CD4-positive, alpha-beta T cell treated with Interleukin-21 for 1 hour (primary cell): ENCODE measurements at regions not wholly inside any gene's neighbourhood (a gene's known extent, or its start where the extent isn't known, plus 50 kb on each side); places are given as distances from the start of the nearest gene placed in this dataset.
A peak's percentile ranks its signal among the peaks of the same experiment; 100 is the strongest.
"Not testable (repeated sequence)": the region's sequence is repeated elsewhere in the genome, so short reads cannot be mapped to it uniquely, and the experiment has no call there.

Experiments
- DNase-seq: peaks from one replicate; pipeline ENCODE4 v3.0.0-alpha.2; 2020

- DNase-seq, result not testable (repeated sequence)
Observed at GRCh38 chr12:83870921-83871599, 1041.5 kb downstream of the SLC6A15 start.

DNA sequence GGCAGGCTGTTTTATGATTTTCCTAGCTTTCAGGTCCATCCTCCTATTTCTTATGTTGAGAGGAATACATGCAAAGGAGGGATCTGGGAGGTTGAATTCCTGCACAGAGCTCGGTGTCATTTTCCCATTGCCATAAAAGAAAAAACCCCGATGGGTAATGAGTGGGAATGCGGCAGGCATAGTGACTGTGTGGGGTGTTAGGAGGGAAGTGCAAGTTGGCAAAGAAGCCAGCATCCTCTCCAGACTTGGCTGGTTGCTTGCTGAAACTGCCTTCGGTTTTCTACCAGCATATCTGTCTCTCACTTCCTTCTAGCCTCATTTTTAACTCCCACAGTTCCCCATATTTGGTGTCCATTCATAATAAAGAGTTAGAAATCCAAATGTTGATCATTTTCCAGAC lies 1046.1 kb downstream of the SLC6A15 start:
- no peak for DNase-seq

DNA sequence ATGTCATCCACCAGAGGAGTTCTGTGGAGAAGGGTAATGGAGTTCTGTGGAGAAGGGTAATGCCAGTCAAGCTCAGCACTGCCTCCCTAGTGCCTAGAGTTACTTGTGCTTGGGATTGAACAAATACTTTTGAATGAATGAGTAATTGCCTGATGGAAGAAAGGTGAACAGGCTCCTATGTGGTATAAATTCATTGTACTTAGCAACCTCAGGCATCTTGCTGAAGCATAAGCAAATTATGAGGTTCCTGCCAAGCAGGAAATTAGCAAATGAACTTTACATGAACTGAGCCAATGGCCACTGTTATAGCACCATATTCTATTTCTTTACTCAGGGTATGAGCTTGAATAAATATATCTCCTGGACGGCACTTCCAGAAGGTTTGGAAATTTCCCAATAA lies 1047.2 kb downstream of the SLC6A15 start:
- no peak for DNase-seq

DNA sequence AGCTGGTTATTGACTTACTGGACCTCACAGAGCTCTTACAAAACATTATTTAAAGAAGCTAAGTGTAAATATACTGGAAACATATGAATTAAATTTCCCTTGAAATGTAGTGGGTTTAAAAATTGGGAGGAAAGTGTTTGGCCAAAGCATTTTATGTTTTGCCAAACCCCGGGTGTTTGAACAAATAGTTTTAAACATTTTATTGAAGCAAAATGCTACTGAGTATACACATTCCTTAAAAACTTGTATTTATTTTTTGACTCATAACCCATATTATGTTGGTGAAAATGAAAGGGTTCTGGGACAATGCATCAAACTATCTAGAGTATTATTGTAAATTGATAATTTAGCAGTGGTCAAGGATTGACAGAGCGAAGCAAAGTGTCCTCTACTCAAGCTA lies 1048.5 kb downstream of the SLC6A15 start:
- no peak for DNase-seq

DNA sequence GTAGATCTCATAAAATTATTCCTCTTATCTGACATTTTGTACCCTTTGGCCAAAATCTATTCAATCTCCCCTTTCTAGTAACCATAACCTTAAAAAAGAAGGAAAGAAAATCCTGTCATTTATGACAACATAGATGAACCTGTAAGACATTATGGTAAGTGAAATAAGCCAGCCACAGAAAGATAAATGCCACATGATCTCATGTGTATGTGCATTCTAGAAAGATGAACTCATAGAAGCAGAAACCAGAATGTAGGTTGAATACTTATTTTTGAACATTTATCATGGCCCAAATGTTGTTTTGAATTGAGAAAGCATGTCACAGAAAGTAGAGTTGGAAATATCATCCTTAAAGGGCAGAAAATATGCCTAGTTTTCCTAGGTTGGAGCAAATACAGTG lies 1053.6 kb downstream of the SLC6A15 start:
- DNase-seq, result no peak

DNA sequence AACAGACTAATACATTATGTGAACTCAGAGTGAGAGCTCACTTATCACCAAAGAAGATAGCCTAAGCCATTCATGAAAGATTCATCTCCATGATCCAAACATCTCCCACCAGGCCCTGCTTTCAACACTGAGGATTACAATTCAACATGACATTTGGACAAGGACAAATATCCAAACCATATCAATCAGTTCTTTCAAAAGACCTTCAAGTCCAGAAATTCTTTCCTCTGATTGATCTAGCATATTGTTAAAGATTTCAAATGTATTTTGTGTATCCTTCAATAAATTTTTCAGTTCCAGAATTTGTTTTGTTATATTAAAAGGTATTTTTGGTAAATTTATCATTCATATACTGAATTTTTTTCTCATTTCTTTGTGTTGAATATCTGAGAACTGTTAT lies 1055.8 kb downstream of the SLC6A15 start:
- DNase-seq, result no peak

DNA sequence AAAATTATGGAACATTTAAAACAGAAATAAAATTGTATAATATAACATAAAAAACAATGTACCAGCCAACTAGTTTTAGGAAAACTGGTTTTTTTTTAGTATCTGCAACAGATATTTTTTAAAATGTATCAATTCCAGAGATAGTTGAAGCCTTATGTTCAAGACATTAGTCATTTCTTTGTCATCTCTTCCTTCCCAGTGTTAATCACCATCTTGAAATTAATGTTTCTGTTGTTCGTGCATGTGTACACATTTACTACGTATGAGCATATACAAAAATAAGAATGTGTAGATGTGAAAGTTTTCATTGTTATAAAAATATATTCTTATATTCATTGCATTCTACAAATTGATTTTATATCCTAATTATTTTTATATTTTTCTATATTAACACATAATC lies 1062.1 kb downstream of the SLC6A15 start:
- DNase-seq, result no peak

GRCh38 chr12:83848702-83849101 lies 1063.9 kb downstream of the SLC6A15 start:
- no peak for DNase-seq

DNA sequence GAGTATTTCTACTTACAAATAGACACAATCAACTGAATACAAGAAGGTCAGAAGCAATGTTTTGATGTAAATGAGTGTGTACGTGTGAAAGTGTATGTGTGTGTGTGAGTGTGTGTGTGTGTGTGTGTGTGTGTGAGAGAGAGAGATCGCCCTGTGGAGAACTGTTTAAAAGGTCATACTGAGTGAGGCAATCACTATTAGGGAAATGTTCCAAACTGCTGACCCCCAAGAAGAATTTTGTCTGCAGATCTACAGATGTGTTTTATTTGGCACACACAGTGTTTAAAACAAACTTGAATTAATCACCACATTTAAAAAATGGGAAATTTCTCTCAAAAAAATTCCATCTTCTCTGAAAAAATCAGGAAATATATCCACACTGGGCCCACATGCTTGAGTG lies 1069.1 kb downstream of the SLC6A15 start:
- DNase-seq, result no peak

GRCh38 chr12:83841620-83842019 lies 1071.0 kb downstream of the SLC6A15 start:
- DNase-seq, result no peak

- DNase-seq, result no peak
Observed at GRCh38 chr12:83827860-83828259, 1084.7 kb downstream of the SLC6A15 start.

GRCh38 chr12:83827193-83827592 lies 1085.4 kb downstream of the SLC6A15 start:
- no peak for DNase-seq

DNA sequence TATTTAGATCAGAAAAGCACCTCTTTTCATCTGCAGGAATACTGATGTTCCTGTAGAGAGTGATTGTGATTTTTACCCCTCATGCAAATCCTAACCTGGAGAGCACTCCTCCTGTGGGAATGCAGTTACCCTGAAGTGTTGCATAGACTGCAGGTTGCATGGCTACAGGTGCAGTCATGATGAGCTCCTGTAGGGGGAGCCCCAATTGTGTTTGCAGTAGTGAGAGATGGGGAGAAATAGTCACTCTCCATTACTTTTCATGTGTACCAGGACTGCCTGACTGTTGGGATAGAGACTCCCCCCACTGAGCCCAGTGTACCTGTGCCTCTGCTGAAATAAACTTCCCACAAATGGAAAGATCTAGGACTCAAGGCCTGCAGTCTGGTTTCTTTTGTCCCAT lies 1086.5 kb downstream of the SLC6A15 start:
- no peak for DNase-seq

GRCh38 chr12:83823386-83824045 lies 1089.1 kb downstream of the SLC6A15 start:
- DNase-seq, result peak; percentile 19

GRCh38 chr12:83821967-83822366 lies 1090.6 kb downstream of the SLC6A15 start:
- DNase-seq, result no peak

DNA sequence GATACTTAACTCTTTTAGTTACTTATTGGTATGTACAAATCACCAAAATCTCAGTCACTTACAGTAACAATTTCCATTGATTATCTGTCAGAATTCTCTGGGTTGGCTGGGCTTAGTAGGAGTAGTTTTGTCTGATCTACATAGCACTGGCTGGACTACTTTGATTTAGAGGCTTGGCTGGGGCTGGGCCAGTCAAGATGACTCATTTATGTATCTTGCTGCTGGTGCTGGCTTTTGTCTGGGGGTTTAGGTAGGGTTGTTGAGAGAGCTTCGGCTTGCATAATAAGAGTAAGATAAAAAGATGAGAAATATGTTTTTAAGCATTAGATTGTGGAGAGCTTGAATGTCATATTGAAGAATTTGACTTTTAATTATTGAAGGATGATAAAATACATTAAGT lies 1093.7 kb downstream of the SLC6A15 start:
- no peak for DNase-seq

- DNase-seq, result no peak
Observed at GRCh38 chr12:83817730-83818129, 1094.9 kb downstream of the SLC6A15 start.

- no peak for DNase-seq
Observed at GRCh38 chr12:83808591-83808990, 1104.0 kb downstream of the SLC6A15 start.

- DNase-seq, result no peak
Observed at GRCh38 chr12:83807871-83808270, 1104.7 kb downstream of the SLC6A15 start.

- no peak for DNase-seq
Observed at GRCh38 chr12:83805873-83806272, 1106.7 kb downstream of the SLC6A15 start.

DNA sequence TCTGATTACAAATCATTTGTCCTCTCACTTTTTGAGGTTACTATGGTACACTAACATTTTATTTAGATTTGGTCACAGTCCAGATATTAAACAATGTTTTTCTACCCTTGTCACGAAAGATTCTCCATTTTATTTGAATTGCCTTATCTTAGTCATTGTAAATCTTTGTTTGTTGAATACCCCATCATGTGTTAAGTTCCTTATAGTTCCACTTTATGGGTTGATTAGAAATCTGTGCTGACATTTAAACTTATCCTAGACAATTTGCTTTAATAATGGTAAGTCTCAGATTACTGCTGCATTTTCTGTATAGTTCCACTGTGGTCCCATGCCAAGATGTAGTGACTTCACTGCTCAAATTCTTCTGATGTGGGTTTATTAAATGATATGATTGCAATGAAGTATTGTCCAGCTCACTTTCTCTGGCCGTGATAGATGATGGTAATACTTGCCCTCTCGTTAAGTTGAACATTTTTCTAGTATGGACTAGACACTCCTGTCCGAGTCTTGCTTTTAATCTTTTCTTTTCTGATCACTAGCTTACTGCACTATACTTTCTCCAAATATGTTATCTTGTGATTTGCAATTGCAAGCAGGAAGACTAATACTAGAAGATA lies 1107.3 kb downstream of the SLC6A15 start:
- no peak for DNase-seq

DNA sequence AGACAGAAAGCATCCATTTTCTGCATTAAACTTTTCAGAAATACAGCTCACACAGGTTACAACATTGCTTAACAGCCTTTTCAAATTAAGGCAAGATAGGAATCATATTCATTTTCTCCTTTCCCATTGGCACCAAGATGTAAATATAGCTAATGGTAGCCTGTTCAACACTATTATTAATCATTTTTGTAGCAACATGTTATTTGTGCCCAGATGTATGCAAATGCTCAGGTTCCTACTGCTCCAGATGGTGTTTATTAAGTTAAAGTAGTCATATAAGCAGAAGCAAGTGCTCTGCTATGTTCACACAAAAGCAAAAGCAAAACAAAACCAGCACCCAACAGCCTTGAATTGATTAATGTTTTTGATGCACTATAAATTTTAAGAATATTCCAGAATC lies 1110.6 kb downstream of the SLC6A15 start:
- no peak for DNase-seq

GRCh38 chr12:83800022-83800421 lies 1112.6 kb downstream of the SLC6A15 start:
- no peak for DNase-seq

DNA sequence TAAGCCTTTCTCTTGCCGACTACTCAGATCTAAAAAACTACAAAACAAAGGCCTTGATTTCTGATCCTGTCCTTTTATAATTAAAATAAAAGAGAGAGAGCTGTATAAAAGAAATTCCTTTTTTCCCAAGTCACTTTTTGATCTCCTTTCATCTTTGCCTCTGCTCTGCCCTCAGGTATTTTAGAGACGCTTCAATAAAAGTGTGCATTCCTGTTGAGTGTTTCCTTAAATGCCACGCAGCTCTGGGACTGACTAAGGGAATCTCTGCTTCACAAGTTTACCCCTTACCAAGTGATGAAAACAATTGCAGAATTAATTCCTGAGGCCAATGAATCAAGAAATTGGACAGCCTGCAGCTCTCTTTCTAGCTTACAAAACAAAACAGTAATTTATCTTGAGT lies 1109.8 kb downstream of the TMTC2 start:
- no peak for DNase-seq

DNA sequence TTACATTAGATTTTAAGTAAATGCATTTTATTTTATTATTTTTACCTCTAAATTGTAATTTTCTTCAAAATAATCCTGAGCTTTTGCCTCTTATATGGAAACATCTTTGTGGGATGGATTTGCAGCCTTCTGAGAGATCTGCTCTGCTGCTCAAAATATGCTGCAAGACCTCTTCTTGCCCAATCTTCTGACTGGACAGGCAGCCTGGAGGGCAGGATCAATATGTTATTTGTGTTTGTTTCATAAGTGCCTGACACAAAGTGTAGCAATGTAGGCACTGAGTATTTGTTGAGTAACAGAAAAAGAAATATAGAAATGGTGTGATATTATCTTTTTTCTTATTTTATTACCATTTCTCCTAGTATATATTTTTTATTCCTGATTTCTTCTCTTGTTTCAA lies 1106.9 kb downstream of the TMTC2 start:
- DNase-seq, result no peak
